ENCODE measurements at regions not wholly inside any gene's neighbourhood (a gene's known extent, or its start where the extent isn't known, plus 50 kb on each side); places are given as distances from the start of the nearest gene placed in this dataset.

- no peak for DNase-seq (ENCODE audit: low spot score)
These were observed 137.3 kb upstream of the AGR3 start for GRCh38 chr7:17019106-17019505.

DNA sequence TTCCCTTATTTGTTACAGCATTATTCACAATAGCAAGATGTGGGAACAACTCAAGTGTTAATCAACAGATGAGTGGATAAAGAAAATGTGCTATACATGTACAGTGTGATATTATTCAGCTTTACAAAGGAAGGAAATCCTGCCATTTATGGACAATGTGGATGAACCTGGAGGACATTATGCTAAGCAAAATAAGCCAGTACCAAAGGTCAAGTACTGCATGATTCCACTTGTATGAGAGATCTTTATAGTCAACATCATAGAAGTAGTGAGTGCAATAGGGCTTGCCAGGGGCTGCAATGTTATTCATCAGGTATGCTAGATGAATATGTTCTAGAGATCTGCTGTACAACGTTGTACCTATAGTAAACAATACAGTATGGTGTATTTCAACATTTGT, 138.5 kb upstream of the AGR3 start:
- no peak for DNase-seq (ENCODE audit: low spot score)

GRCh38 chr7:17021205-17021604, 139.4 kb upstream of the AGR3 start:
- no peak for DNase-seq (ENCODE audit: low spot score)

- DNase-seq (ENCODE audit: low spot score), result no peak
These were observed 141.1 kb upstream of the AGR3 start for GRCh38 chr7:17022920-17023319.

DNA sequence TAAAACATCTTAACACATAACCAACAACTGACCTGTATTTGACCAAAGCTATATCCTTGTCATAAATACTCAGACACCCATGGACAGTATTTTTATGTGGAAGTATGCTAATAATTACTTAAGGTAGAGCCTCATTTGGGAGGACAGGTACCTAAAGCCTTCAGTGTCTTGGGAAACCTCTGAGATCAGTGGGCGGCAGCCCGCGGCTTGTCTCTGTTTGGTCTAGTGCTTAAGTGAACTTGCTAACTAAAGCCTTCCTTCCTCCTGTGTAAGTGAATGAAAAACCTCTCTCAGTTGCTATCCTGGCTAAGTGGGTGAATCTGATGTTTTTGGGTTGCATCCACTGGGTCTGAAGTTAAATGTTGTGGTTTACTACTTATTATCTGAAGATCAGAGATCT, 144.5 kb upstream of the AGR3 start:
- DNase-seq (ENCODE audit: low spot score), result no peak

- DNase-seq (ENCODE audit: low spot score), result no peak
These were observed 145.5 kb upstream of the AGR3 start for GRCh38 chr7:17027143-17027788.

DNA sequence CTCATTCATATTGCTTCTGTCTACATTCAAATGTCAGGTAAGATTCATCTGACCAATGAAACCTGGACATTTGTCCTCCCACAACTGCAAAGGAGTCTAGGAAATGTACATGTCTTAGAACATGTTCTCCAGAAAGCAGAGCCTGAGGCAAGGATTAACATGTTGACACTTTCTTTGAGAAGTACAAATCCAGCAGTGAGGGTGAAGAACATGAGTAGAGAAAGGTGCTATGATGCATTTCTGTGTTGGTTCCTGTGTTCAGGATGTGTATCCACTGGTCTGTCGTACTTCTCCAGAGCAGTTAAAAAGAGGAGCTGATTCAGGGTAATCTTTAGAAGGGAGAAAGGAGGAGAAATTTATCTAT, 146.0 kb upstream of the AGR3 start:
- no peak for DNase-seq (ENCODE audit: low spot score)

- no peak for DNase-seq (ENCODE audit: low spot score)
These were observed 147.4 kb upstream of the AGR3 start for GRCh38 chr7:17029150-17029549.

- DNase-seq (ENCODE audit: low spot score), result no peak
These were observed 148.8 kb upstream of the AGR3 start for GRCh38 chr7:17030559-17030958.

- DNase-seq (ENCODE audit: low spot score), result no peak
These were observed 150.2 kb upstream of the AGR3 start for GRCh38 chr7:17031906-17032551.

- no peak for DNase-seq (ENCODE audit: low spot score)
These were observed 151.5 kb upstream of the AGR3 start for GRCh38 chr7:17033245-17033644.

GRCh38 chr7:17036584-17036983, 154.8 kb upstream of the AGR3 start:
- no peak for DNase-seq (ENCODE audit: low spot score)

GRCh38 chr7:17037356-17037755, 155.6 kb upstream of the AGR3 start:
- DNase-seq (ENCODE audit: low spot score), result no peak

- DNase-seq (ENCODE audit: low spot score), result no peak
These were observed 156.5 kb upstream of the AGR3 start for GRCh38 chr7:17038160-17038782.

- DNase-seq (ENCODE audit: low spot score), result no peak
These were observed 157.0 kb upstream of the AGR3 start for GRCh38 chr7:17038783-17039170.

- DNase-seq (ENCODE audit: low spot score), result no peak
These were observed 157.6 kb upstream of the AGR3 start for GRCh38 chr7:17039372-17039771.

DNA sequence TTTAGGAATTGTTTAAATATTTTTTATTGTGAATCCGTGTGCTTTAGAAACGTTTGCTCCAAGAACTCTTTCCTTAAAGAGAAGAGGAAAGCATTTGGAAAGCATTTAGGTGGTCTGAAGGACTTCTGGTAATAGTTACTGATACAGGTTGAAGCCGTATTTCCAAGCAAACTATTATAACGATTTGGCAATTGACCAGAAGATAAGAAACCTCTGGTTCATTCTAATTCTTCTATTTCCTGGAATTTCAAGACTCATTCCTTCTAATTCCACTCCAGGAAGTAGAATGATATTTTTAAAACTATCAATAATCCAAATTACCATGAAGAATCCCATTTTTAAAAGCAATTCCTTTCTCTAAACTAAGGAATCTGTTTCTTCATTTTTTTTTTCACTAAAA, 158.9 kb upstream of the AGR3 start:
- no peak for DNase-seq (ENCODE audit: low spot score)

- peak; percentile 83 for DNase-seq (ENCODE audit: low spot score)
These were observed 159.5 kb upstream of the AGR3 start for GRCh38 chr7:17041324-17041723.

- DNase-seq (ENCODE audit: low spot score), result no peak
These were observed 160.4 kb upstream of the AGR3 start for GRCh38 chr7:17042211-17042610.

DNA sequence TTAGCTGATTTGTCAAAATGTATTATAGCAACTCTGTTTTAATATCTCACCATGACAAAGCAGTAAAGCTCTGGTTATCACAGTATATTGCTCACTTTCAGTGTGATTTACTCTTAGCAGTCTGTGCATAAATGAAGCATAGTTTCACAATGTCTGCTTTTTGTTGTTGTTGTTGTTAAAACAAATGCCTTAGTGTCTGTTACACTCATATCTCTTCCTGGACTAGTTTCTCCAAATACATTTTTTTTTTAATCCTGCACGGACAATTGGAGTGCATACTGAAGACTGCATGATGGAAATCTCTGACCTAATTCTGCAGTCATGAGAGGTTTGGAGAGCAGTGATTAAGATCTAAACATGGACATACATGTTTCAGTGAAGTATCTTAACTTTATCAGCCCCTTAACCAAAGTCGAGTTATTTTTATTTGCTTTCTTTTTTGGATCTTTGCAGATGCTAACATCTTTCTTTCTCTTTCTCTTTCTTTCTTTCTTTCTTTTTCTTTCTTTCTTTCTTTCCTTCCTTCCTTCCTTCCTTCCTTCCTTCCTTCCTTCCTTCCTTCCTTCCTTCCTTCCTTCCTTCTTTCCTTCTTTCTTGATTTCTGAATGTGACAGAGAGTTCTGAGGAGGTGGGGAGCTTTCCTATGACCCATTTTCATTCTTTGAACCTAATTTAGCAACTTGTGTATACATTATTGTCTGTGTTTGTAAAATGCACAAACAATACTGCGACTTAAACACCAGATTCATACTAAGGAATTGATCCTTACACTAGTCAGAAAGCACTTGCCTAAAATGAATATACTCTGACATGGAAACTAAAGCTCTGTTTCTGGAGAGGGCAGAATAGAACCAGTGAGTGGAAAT, 161.5 kb upstream of the AGR3 start:
- DNase-seq (ENCODE audit: low spot score), result peak; percentile 35

DNA sequence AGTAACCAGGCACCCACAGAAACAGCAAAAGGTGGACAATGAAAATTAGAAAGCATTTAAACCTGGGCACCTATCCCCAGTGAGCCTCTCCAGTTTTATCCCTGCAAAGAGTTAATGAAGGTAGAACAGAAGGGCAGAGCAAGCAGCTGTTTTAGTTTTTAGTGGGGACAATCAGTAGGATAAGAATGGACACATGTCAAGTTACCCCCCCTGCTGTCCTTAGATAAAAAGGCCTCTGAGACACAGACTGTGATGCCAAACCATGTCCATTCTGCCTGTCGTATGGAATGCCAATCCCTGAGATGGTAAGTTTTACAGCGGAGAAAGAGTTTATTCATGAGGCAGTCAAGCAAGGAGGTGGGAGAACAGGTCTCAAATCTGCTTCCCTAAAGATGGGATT, 162.6 kb upstream of the AGR3 start:
- DNase-seq (ENCODE audit: low spot score), result no peak

- no peak for DNase-seq (ENCODE audit: low spot score)
These were observed 163.1 kb upstream of the AGR3 start for GRCh38 chr7:17044861-17045260.

- DNase-seq (ENCODE audit: low spot score), result no peak
These were observed 164.5 kb upstream of the AGR3 start for GRCh38 chr7:17046259-17046658.
